A549 (cell line): ENCODE measurements at regions not wholly inside any gene's neighbourhood (a gene's known extent, or its start where the extent isn't known, plus 50 kb on each side); places are given as distances from the start of the nearest gene placed in this dataset.

Experiments
- ATAC-seq, 2 experiments: fragments of 200-7000 bp in 1 of 2; fragments of >200 bp in 1 of 2; cut with Nextera tagmentation in 1 of 2; cut with Tn5 transposase in 1 of 2; 3 replicates each; pipeline versions ENCODE4 v1.8.0 to v1.9.1; 2018 to 2020; ENCODE audit warnings: mild to moderate bottlenecking in 1 of 2, moderate library complexity in 1 of 2
- CTCF ChIA-PET: fragments of 300-600 bp; sonication (Branson Sonifier 250); formaldehyde crosslinking; extraction: SDS; loops from one replicate; lab custom pipeline; 2021; ENCODE audit warnings: antibody characterized with exemption, inconsistent platforms; lab: Yijun Ruan, JAX
- POLR2A ChIA-PET: fragments of 350-600 bp; formaldehyde crosslinking; extraction: SDS; loops from one replicate; lab custom pipeline; 2021; ENCODE audit warnings: antibody characterized with exemption, inconsistent platforms; lab: Yijun Ruan, JAX
- DNase-seq, 2 experiments: peaks; one replicate each; pipeline versions ENCODE4 v3.0.0 to v3.0.0-alpha.2; 2011 to 2016; ENCODE audit warnings: low read depth in 1 of 2, low spot score in 1 of 2
- FAIRE-seq: peaks from 2 replicates; lab custom pipeline; 2011; peaks lifted over from hg19 to GRCh38; lab: Jason Lieb, UNC
- H3K27ac ChIP-seq, 2 experiments: fragments of >200 bp; sonication (Bioruptor Twin); formaldehyde crosslinking; 3 replicates each; pipeline ENCODE4 v1.5.1; 2016 to 2017
- H3K4me1 ChIP-seq: fragments of >200 bp; sonication (Bioruptor Twin); formaldehyde crosslinking; 3 replicates; pipeline ENCODE4 v1.6.1; 2016
- H3K4me2 ChIP-seq: fragments of >200 bp; sonication (Bioruptor Twin); formaldehyde crosslinking; 3 replicates; pipeline ENCODE4 v1.6.1; 2016
- H3K4me3 ChIP-seq: fragments of >200 bp; sonication (Bioruptor Twin); formaldehyde crosslinking; 3 replicates; pipeline ENCODE4 v1.5.1; 2016
- H3K9me3 ChIP-seq: fragments of >200 bp; sonication (Bioruptor Twin); formaldehyde crosslinking; 3 replicates; pipeline ENCODE4 v1.6.1; 2016
- BHLHE40 ChIP-seq: IDR thresholded peaks from 2 replicates; pipeline ENCODE4 v1.6.1; 2012; ENCODE audit warnings: low read depth, low read length, inconsistent platforms
- CBX2 ChIP-seq: fragments of 200-600 bp; sonication (generic); IDR thresholded peaks from 2 replicates; pipeline ENCODE4 v1.6.1; 2016; ENCODE audit warnings: low read depth, mild to moderate bottlenecking, borderline replicate concordance
- CBX8 ChIP-seq: fragments of 200-600 bp; sonication (generic); IDR thresholded peaks from 2 replicates; pipeline ENCODE4 v1.6.1; 2016
- CEBPB ChIP-seq, 2 experiments: fragments of >200 bp in 1 of 2; sonication (Bioruptor Twin) in 1 of 2; formaldehyde crosslinking in 1 of 2; IDR thresholded peaks; 2 replicates each; pipeline ENCODE4 v1.6.1; 2012 to 2016
- EHF ChIP-seq: fragments of 250-450 bp; sonication (Bioruptor Pico); IDR thresholded peaks from 2 replicates; pipeline ENCODE4 v1.5.0; 2020; ENCODE audit warnings: mild to moderate bottlenecking
- EP300 ChIP-seq, 2 experiments: fragments of >200 bp; sonication (Bioruptor Twin); formaldehyde crosslinking; IDR thresholded peaks; 2 replicates in 1 of 2; 3 replicates in 1 of 2; pipeline ENCODE4 v1.6.1; 2016 to 2017
- FOXS1 ChIP-seq: fragments of 250-450 bp; sonication (Bioruptor Pico); IDR thresholded peaks from 2 replicates; pipeline ENCODE4 v1.5.0; 2020; ENCODE audit warnings: mild to moderate bottlenecking, moderate library complexity
- HOXA7 ChIP-seq: fragments of 250-450 bp; sonication (Bioruptor Pico); IDR thresholded peaks from 2 replicates; pipeline ENCODE4 v1.5.0; 2020; ENCODE audit warnings: mild to moderate bottlenecking, moderate library complexity
- HOXB5 ChIP-seq: fragments of 250-450 bp; sonication (Bioruptor Pico); IDR thresholded peaks from 2 replicates; pipeline ENCODE4 v1.5.0; 2020; ENCODE audit warnings: mild to moderate bottlenecking, moderate library complexity
- JUN ChIP-seq, 2 experiments: fragments of >200 bp; sonication (Bioruptor Twin); formaldehyde crosslinking; IDR thresholded peaks; 2 replicates in 1 of 2; 3 replicates in 1 of 2; pipeline ENCODE4 v1.6.1; 2016 to 2017
- JUNB ChIP-seq: fragments of >200 bp; sonication (Bioruptor Twin); formaldehyde crosslinking; IDR thresholded peaks from 2 replicates; pipeline ENCODE4 v1.6.1; 2016
- NPAS2 ChIP-seq: fragments of 250-450 bp; sonication (Bioruptor Pico); IDR thresholded peaks from 2 replicates; pipeline ENCODE4 v1.8.0; 2022; ENCODE audit warnings: mild to moderate bottlenecking, moderate library complexity, borderline replicate concordance
- POLR2A ChIP-seq: IDR thresholded peaks from 2 replicates; pipeline ENCODE4 v1.6.1; 2012; ENCODE audit warnings: mild to moderate bottlenecking, low read length
- RFX5 ChIP-seq: fragments of 450-650 bp; IDR thresholded peaks from 2 replicates; pipeline ENCODE4 v1.7.1; 2014; ENCODE audit warnings: antibody characterized with exemption, mild to moderate bottlenecking, moderate library complexity
- ZC3H11A ChIP-seq: fragments of 450-650 bp; IDR thresholded peaks from 2 replicates; pipeline ENCODE4 v1.6.1; 2014; ENCODE audit warnings: antibody characterized with exemption, mild to moderate bottlenecking
- ZNF302 ChIP-seq: fragments of 250-450 bp; sonication (Bioruptor Pico); IDR thresholded peaks from 2 replicates; pipeline ENCODE4 v1.9.0; 2021; ENCODE audit warnings: inconsistent platforms, mild to moderate bottlenecking, moderate library complexity
- ZSCAN20 ChIP-seq: fragments of 250-450 bp; sonication (Bioruptor Pico); IDR thresholded peaks from 2 replicates; pipeline ENCODE4 v1.8.0; 2022; ENCODE audit warnings: mild to moderate bottlenecking, moderate library complexity
- WGBS: methylation state at CpG from one replicate; pipeline ENCODE4 v1.1.6; 2017; ENCODE audit errors: missing lambda C conversion rate; 5-methylcytosine and 5-hydroxymethylcytosine counted together
- TF ChIP-seq, protein P1 (sequence below): fragments of >200 bp; sonication (Bioruptor Twin); formaldehyde crosslinking; IDR thresholded peaks from 2 replicates; pipeline ENCODE4 v1.6.1; 2016
- TF ChIP-seq, protein P2 (sequence below): fragments of 200-600 bp; sonication (generic); IDR thresholded peaks from 2 replicates; pipeline ENCODE4 v1.6.1; 2016; ENCODE audit warnings: antibody characterized with exemption, mild to moderate bottlenecking, moderate library complexity
- TF ChIP-seq, protein P3 (sequence below): fragments of 150-350 bp; IDR thresholded peaks from 2 replicates; pipeline ENCODE4 v1.6.1; 2014; ENCODE audit warnings: low read depth, mild to moderate bottlenecking, low read length
- TF ChIP-seq, protein P4 (sequence below): fragments of >200 bp; sonication (Bioruptor Twin); formaldehyde crosslinking; IDR thresholded peaks from 3 replicates; pipeline ENCODE4 v1.5.1; 2016

DNA sequence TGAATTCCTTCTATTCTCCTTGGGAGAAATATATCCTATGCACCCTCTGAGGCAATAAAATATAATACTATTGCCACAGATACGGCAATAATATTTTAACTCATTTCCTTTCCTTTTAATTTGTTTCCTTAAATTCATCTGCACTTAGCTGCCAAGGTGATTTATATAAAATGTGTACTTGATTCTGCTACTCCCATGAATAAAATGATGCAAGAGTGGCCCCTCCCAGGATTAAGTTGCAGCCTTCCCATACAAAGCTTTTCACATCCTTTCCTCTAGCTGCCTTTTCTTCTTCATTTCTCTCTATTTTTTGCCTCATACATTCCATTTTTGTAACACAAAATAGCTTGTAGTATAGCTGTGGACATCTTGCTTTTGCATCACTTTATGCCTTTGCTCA lies 464.1 kb upstream of the ZEB2 start:
- TF ChIP-seq, protein P1, sequence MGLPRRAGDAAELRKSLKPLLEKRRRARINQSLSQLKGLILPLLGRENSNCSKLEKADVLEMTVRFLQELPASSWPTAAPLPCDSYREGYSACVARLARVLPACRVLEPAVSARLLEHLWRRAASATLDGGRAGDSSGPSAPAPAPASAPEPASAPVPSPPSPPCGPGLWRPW: no peak
- TF ChIP-seq HOXB5 (no peak), CBX8 (no peak), CBX2 (no peak), HOXA7 (no peak)
- TF ChIP-seq, protein P2, sequence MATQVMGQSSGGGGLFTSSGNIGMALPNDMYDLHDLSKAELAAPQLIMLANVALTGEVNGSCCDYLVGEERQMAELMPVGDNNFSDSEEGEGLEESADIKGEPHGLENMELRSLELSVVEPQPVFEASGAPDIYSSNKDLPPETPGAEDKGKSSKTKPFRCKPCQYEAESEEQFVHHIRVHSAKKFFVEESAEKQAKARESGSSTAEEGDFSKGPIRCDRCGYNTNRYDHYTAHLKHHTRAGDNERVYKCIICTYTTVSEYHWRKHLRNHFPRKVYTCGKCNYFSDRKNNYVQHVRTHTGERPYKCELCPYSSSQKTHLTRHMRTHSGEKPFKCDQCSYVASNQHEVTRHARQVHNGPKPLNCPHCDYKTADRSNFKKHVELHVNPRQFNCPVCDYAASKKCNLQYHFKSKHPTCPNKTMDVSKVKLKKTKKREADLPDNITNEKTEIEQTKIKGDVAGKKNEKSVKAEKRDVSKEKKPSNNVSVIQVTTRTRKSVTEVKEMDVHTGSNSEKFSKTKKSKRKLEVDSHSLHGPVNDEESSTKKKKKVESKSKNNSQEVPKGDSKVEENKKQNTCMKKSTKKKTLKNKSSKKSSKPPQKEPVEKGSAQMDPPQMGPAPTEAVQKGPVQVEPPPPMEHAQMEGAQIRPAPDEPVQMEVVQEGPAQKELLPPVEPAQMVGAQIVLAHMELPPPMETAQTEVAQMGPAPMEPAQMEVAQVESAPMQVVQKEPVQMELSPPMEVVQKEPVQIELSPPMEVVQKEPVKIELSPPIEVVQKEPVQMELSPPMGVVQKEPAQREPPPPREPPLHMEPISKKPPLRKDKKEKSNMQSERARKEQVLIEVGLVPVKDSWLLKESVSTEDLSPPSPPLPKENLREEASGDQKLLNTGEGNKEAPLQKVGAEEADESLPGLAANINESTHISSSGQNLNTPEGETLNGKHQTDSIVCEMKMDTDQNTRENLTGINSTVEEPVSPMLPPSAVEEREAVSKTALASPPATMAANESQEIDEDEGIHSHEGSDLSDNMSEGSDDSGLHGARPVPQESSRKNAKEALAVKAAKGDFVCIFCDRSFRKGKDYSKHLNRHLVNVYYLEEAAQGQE: no peak
- no peak overlapping the region for H3K4me3 ChIP-seq
- no peak overlapping the region for H3K27ac ChIP-seq
- DNase-seq (no peak), FAIRE-seq (no peak), ATAC-seq (no peak)
- no peaks in the 10 kb centered on the region for H3K9me3 ChIP-seq
- H3K4me1 ChIP-seq: no peaks in the 10 kb centered on the region
- ChIA-PET CTCF (interaction anchor here (0.6 to 1.0 kb wide), 2 partner anchors 33 to 140 kb away, joined by 3 read pairs; no protein-coding TSS in a partner anchor), POLR2A (no interaction called here)
- H3K4me2 ChIP-seq: no peak overlapping the region
- 94% methylated on average over 1 of the region's 1 CpG for WGBS

DNA sequence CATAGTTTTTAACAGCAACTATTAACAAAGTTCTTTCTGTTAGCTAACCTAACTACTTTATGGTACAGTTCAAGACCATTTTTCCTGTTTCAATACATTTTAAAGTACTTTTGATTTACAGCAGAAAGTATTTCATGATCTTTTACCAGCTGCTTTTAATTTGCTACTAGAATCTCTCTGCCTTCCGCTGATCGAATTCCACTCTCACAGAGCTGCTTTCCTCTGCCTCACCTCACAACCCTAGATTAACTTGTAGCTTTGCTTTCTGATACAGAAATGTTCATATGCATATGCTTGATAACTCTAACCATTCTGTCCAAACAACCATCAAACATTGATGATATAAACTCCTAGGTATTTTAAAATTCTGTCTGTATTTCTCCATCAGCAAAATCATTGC lies 463.2 kb upstream of the ZEB2 start:
- no peak for FAIRE-seq
- no peak overlapping the region for H3K4me3 ChIP-seq
- ATAC-seq: no peak
- H3K9me3 ChIP-seq: no peaks in the 10 kb centered on the region
- H3K27ac ChIP-seq: no peak overlapping the region
- POLR2A ChIA-PET: no interaction called here
- no peak overlapping the region for H3K4me2 ChIP-seq
- 91% methylated on average over 2 of the region's 2 CpGs for WGBS
- H3K4me1 ChIP-seq: no peaks in the 10 kb centered on the region
- CTCF ChIA-PET: no interaction called here
- DNase-seq: no peak
- TF ChIP-seq CEBPB (IDR thresholded peaks at IDR 0.05) (no peak), JUN (IDR thresholded peaks at IDR 0.05) (no peak), ZNF302 (CRISPR knock-in tag) (no peak), NPAS2 (CRISPR knock-in tag) (no peak), HOXB5 (no peak), RFX5 (no peak), ZC3H11A (no peak), FOXS1 (no peak), JUNB (no peak), ZSCAN20 (CRISPR knock-in tag) (no peak), POLR2A (no peak), BHLHE40 (no peak), EP300 (IDR thresholded peaks at IDR 0.05) (no peak), EHF (CRISPR knock-in tag) (no peak)
- TF ChIP-seq, protein P3, sequence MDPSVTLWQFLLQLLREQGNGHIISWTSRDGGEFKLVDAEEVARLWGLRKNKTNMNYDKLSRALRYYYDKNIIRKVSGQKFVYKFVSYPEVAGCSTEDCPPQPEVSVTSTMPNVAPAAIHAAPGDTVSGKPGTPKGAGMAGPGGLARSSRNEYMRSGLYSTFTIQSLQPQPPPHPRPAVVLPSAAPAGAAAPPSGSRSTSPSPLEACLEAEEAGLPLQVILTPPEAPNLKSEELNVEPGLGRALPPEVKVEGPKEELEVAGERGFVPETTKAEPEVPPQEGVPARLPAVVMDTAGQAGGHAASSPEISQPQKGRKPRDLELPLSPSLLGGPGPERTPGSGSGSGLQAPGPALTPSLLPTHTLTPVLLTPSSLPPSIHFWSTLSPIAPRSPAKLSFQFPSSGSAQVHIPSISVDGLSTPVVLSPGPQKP: no peak
- TF ChIP-seq, protein P2: no peak
- TF ChIP-seq, protein P4, sequence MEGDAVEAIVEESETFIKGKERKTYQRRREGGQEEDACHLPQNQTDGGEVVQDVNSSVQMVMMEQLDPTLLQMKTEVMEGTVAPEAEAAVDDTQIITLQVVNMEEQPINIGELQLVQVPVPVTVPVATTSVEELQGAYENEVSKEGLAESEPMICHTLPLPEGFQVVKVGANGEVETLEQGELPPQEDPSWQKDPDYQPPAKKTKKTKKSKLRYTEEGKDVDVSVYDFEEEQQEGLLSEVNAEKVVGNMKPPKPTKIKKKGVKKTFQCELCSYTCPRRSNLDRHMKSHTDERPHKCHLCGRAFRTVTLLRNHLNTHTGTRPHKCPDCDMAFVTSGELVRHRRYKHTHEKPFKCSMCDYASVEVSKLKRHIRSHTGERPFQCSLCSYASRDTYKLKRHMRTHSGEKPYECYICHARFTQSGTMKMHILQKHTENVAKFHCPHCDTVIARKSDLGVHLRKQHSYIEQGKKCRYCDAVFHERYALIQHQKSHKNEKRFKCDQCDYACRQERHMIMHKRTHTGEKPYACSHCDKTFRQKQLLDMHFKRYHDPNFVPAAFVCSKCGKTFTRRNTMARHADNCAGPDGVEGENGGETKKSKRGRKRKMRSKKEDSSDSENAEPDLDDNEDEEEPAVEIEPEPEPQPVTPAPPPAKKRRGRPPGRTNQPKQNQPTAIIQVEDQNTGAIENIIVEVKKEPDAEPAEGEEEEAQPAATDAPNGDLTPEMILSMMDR: no peak
